Right lobe of liver (tissue), 6 donors: ENCODE measurements at regions not wholly inside any gene's neighbourhood (a gene's known extent, or its start where the extent isn't known, plus 50 kb on each side); places are given as distances from the start of the nearest gene placed in this dataset.

Experiments
- ATAC-seq, 4 donors: fragments of 200-7000 bp; cut with Tn5 transposase; one replicate each; pipeline ENCODE4 v1.9.1; 2020; ENCODE audit warnings: mild to moderate bottlenecking in 4 of 4, moderate library complexity in 4 of 4
- DNase-seq, 3 donors: peaks; one replicate each; pipeline ENCODE4 v3.0.0-alpha.2; 2020
- H3K27ac ChIP-seq, 3 donors: fragments of 200-600 bp; one replicate each; pipeline ENCODE4 v1.8.0; 2022
- H3K27me3 ChIP-seq, 2 donors: fragments of 200-600 bp; one replicate each; pipeline ENCODE4 v1.8.0; 2022
- H3K36me3 ChIP-seq, 4 donors: fragments of 200-600 bp; sonication (generic) in 1 of 4; one replicate each; pipeline versions ENCODE4 v1.5.1 to v1.8.0; 2017 to 2022; ENCODE audit warnings: control low read depth in 1 of 4
- H3K4me1 ChIP-seq, 4 donors: fragments of 200-600 bp; sonication (generic) in 1 of 4; one replicate each; pipeline versions ENCODE4 v1.5.1 to v1.8.0; 2017 to 2022; ENCODE audit warnings: control low read depth in 1 of 4
- H3K4me3 ChIP-seq, 3 donors: fragments of 200-600 bp; one replicate each; pipeline ENCODE4 v1.8.0; 2022
- H3K9me3 ChIP-seq, 4 donors: fragments of 200-600 bp; sonication (generic) in 1 of 4; one replicate each; pipeline versions ENCODE4 v1.5.1 to v1.8.0; 2017 to 2022; ENCODE audit warnings: control low read depth in 1 of 4
- CTCF ChIP-seq, 4 donors: fragments of 200-600 bp in 3 of 4; fragments of 450-650 bp in 1 of 4; IDR thresholded peaks; one replicate each; pipeline versions ENCODE4 v1.5.1 to v1.8.0; 2016 to 2022; ENCODE audit warnings: antibody characterized with exemption in 4 of 4, mild to moderate bottlenecking in 2 of 4
- POLR2A ChIP-seq: fragments of 450-650 bp; IDR thresholded peaks from one replicate; pipeline ENCODE4 v1.6.1; 2017; ENCODE audit warnings: antibody characterized with exemption, mild to moderate bottlenecking
- WGBS: methylation state at CpG from one replicate; pipeline ENCODE4 v1.1.6; 2018; ENCODE audit warnings: low coverage, low lambda C conversion rate; ENCODE audit not compliant: insufficient coverage; ENCODE audit errors: missing lambda C conversion rate; 5-methylcytosine and 5-hydroxymethylcytosine counted together
- intact Hi-C, 2 donors: fragments of 100-400 bp; cut with DNase I; formaldehyde crosslinking; loops; one replicate each; pipeline versions ENCODE4 v1.11.2 to v1.14.1; 2022
- donor health status: DM: no; HTN: yes; CAD: no.
- donor health status: DM: no; HTN: no; CAD: no.
- donor health status: DM: no; HTN: no; CAD: no.
- donor health status: DM: no; HTN: yes; CAD: no.
- donor health status: DM: no; HTN: yes; CAD: no.

- Histone ChIP-seq H3K27me3 (no peaks in the 10 kb centered on the region), H3K27ac (no peak overlapping the region), H3K4me3 (no peak overlapping the region), H3K9me3 (no peaks in the 10 kb centered on the region), H3K4me1 (peaks cover 0 to 19% (median 1%) of the 10 kb centered on the region in 4 donors), H3K36me3 (no peaks in the 10 kb centered on the region)
- TF ChIP-seq CTCF (IDR thresholded peaks at IDR 0.05) (no peak), POLR2A (no peak)
- peak; percentile 54 to 78 (median 72) for ATAC-seq
- no peak for DNase-seq
- intact Hi-C loops, result loop anchor here in 1 of 2 donors (10.0 kb wide), 1 partner anchor 48 kb away; no protein-coding TSS in a partner anchor
- 31% methylated on average over 3 of the region's 3 CpGs for WGBS
These were observed 70.1 kb upstream of the TENT5A start for GRCh38 chr6:81822568-81822967.

- Histone ChIP-seq H3K27ac (no peak overlapping the region), H3K27me3 (no peaks in the 10 kb centered on the region), H3K9me3 (no peaks in the 10 kb centered on the region), H3K4me3 (no peak overlapping the region), H3K4me1 (peaks cover 0 to 19% (median 1%) of the 10 kb centered on the region in 4 donors), H3K36me3 (no peaks in the 10 kb centered on the region)
- intact Hi-C loops, result loop anchor here in 1 of 2 donors (10.0 kb wide), 1 partner anchor 47 kb away; no protein-coding TSS in a partner anchor
- TF ChIP-seq POLR2A, result no peak
- TF ChIP-seq CTCF (IDR thresholded peaks at IDR 0.05), result no peak
- DNase-seq, result no peak
- no peak for ATAC-seq
These were observed 69.0 kb upstream of the TENT5A start for GRCh38 chr6:81821449-81821848.

DNA sequence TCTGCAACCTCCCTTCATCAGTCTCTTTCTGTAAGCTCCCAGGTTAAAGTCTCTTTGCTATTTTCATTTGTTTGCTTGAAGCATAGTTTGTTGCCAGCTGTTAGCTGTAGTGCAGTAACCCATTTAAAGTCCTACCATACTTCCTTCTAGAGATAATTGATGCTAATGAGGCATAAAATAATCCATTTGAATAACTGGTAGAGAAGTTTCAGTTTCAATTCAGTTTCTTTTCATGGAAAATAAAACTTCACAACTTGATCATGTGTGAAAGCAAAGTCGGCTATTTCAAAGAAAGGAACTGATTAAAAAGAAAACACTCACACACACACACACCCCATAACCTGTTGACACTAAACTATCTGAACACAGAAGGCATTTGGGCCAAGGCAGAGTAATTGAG, 68.5 kb upstream of the TENT5A start:
- DNase-seq (no peak), ATAC-seq (peak; percentile 69 to 83 (median 73))
- intact Hi-C loops, result loop anchor here in 1 of 2 donors (10.0 kb wide), 1 partner anchor 46 kb away; no protein-coding TSS in a partner anchor
- Histone ChIP-seq H3K27ac (peak overlapping the region in 2 of 3 donors; percentile 2 to 8), H3K36me3 (no peaks in the 10 kb centered on the region), H3K4me1 (peaks cover 0 to 19% (median 1%) of the 10 kb centered on the region in 4 donors), H3K4me3 (peak overlapping the region; percentile 8 to 31 (median 23)), H3K9me3 (no peaks in the 10 kb centered on the region), H3K27me3 (no peaks in the 10 kb centered on the region)
- WGBS, result 0% methylated on average over 1 of the region's 1 CpG
- TF ChIP-seq CTCF (IDR thresholded peaks at IDR 0.05) (no peak), POLR2A (no peak)

- ATAC-seq (peak; percentile 31 to 69 (median 43)), DNase-seq (no peak)
- WGBS, result 41% methylated on average over 2 of the region's 2 CpGs
- TF ChIP-seq POLR2A (no peak), CTCF (IDR thresholded peaks at IDR 0.05) (no peak)
- H3K27me3 ChIP-seq, result no peaks in the 10 kb centered on the region
- peak overlapping the region in 2 of 3 donors; percentile 2 to 8 for H3K27ac ChIP-seq
- H3K4me1 ChIP-seq, result peaks cover 0 to 19% (median 1%) of the 10 kb centered on the region in 4 donors
- H3K9me3 ChIP-seq, result no peaks in the 10 kb centered on the region
- intact Hi-C loops, result loop anchor here in 1 of 2 donors (10.0 kb wide), 1 partner anchor 46 kb away; no protein-coding TSS in a partner anchor
- no peaks in the 10 kb centered on the region for H3K36me3 ChIP-seq
- H3K4me3 ChIP-seq, result peak overlapping the region; percentile 8 to 31 (median 23)
These were observed 67.9 kb upstream of the TENT5A start for GRCh38 chr6:81820422-81820821.
